ENCODE measurements at regions not wholly inside any gene's neighbourhood (a gene's known extent, or its start where the extent isn't known, plus 50 kb on each side); places are given as distances from the start of the nearest gene placed in this dataset.
A peak's percentile ranks its signal among the peaks of the same experiment; 100 is the strongest.

DNA sequence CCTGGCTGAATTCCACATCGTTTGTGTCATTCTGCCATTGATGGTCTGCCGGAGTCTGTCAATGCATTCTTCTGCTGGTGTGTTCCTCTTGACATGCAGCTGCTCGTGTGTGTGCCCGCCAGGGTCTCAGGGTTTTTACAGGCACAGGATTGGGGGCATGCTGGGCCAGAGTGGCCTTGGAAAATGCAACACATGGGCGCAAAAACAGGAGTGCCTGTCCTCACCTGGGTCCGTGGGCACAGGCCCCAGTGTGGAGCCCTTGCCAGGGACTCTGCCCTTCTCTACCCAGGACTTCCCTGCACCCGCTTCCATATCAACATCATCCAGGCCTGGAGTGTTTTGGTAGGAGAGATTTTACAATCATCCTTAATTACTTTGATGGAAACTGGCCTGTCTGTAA lies 340.7 kb downstream of the KIF20B start:
- no peaks in the 10 kb centered on the region for H3K9me3 Mint-ChIP-seq
- H3K4me1 ChIP-seq (ENCODE audit: insufficient read depth, low read length) = no peaks in the 10 kb centered on the region
- no peaks in the 10 kb centered on the region for H3K27me3 Mint-ChIP-seq
- H3K4me3 ChIP-seq (ENCODE audit: low read length) = no peak overlapping the region
- ATAC-seq (ENCODE audit: poor library complexity) (no peak), DNase-seq (no peak)
- no peaks in the 10 kb centered on the region for H3K36me3 Mint-ChIP-seq (ENCODE audit: low read depth)
- H3K4me3 Mint-ChIP-seq = no peak overlapping the region
- ChIA-PET POLR2A (no interaction called here), CTCF (no interaction called here)
- no peaks in the 10 kb centered on the region for H3K27me3 ChIP-seq (ENCODE audit: control insufficient read depth in 1 of 2, insufficient read depth in 2 of 2, low read length in 2 of 2)
- no peak overlapping the region for H3K27ac Mint-ChIP-seq
- intact Hi-C loops (cut with DNase I, micrococcal nuclease) = no loop called here
- H3K36me3 ChIP-seq (ENCODE audit: insufficient read depth, low read length) = no peaks in the 10 kb centered on the region
- peaks cover 0 to 3% of the 10 kb centered on the region in 2 experiments for H3K9me3 ChIP-seq (ENCODE audit: control insufficient read depth in 1 of 2, insufficient read depth in 1 of 2, low read length in 2 of 2)
- TF ChIP-seq CTCF (IDR thresholded peaks at IDR 0.05) = no peak
- H3K4me1 Mint-ChIP-seq (ENCODE audit: low read depth) = no peaks in the 10 kb centered on the region
- no peak overlapping the region for H3K27ac ChIP-seq (ENCODE audit: low read depth in 1 of 2, low read length in 2 of 2)

DNA sequence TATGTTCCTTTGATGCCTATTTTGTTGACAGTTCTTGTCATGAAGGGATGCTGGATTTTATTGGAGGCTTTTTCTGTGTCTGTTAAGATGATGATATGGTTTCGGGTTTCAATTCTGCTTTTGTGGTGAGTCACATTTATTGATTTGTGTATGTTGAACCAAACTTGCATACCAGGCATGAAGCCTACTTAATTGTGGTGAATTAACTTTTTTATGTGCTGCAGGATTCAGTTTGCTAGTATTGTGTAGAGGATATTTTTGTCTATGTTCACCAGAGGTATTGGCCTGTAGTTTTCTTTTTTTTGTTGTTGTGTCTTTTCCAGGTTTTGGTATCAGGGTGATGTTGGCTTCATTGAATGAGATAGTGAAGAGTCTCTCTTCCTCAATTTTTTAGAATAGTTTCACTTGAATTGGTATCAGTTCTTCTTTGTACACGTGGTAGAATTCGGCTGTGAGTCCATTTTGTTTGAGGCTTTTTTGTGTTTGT lies 345.9 kb downstream of the KIF20B start:
- no peaks in the 10 kb centered on the region for H3K9me3 Mint-ChIP-seq
- peaks cover 0 to 5% of the 10 kb centered on the region in 2 experiments for H3K9me3 ChIP-seq (ENCODE audit: control insufficient read depth in 1 of 2, insufficient read depth in 1 of 2, low read length in 2 of 2)
- no peaks in the 10 kb centered on the region for H3K36me3 ChIP-seq (ENCODE audit: insufficient read depth, low read length)
- no peak overlapping the region for H3K27ac ChIP-seq (ENCODE audit: low read depth in 1 of 2, low read length in 2 of 2)
- POLR2A ChIA-PET = no interaction called here
- TF ChIP-seq CTCF (IDR thresholded peaks at IDR 0.05) = no peak
- no peak overlapping the region for H3K4me3 Mint-ChIP-seq
- ATAC-seq (ENCODE audit: poor library complexity) (no peak), DNase-seq (peak in 1 of 14 experiments; percentile 5)
- no peaks in the 10 kb centered on the region for H3K27me3 Mint-ChIP-seq
- no peaks in the 10 kb centered on the region for H3K27me3 ChIP-seq (ENCODE audit: control insufficient read depth in 1 of 2, insufficient read depth in 2 of 2, low read length in 2 of 2)
- H3K4me1 ChIP-seq (ENCODE audit: insufficient read depth, low read length) = no peaks in the 10 kb centered on the region
- no peaks in the 10 kb centered on the region for H3K4me1 Mint-ChIP-seq (ENCODE audit: low read depth)
- no peaks in the 10 kb centered on the region for H3K36me3 Mint-ChIP-seq (ENCODE audit: low read depth)
- H3K27ac Mint-ChIP-seq = no peak overlapping the region
- no peak overlapping the region for H3K4me3 ChIP-seq (ENCODE audit: low read length)
- CTCF ChIA-PET = no interaction called here
- intact Hi-C loops (cut with DNase I, micrococcal nuclease) = no loop called here

DNA sequence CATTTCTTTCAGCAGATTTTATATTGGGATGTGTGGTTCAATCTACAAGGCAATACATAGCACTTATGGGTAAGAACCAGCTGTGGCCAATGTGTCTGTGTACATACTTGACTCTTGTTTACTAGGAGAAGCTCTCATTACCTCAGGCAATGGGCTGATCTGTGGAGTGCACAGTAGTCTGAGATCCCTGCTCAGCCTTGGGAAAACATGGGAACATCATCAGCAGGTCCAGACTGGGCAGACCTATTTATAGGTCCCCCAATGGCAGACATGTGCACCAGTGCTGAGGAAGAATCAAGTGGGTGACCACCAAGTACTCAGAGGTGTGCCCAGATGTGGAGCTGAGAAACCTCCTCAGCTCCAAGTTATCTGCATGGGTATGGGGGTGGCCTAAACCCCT lies 349.7 kb downstream of the KIF20B start:
- Mint-ChIP-seq H3K4me1 (ENCODE audit: low read depth) (no peaks in the 10 kb centered on the region), H3K27ac (no peak overlapping the region), H3K4me3 (no peak overlapping the region), H3K27me3 (peaks cover 5% of the 10 kb centered on the region), H3K9me3 (no peaks in the 10 kb centered on the region), H3K36me3 (ENCODE audit: low read depth) (no peaks in the 10 kb centered on the region)
- Histone ChIP-seq H3K36me3 (ENCODE audit: insufficient read depth, low read length) (no peaks in the 10 kb centered on the region), H3K4me1 (ENCODE audit: insufficient read depth, low read length) (no peaks in the 10 kb centered on the region), H3K4me3 (ENCODE audit: low read length) (no peak overlapping the region), H3K9me3 (ENCODE audit: control insufficient read depth in 1 of 2, insufficient read depth in 1 of 2, low read length in 2 of 2) (peaks cover 0 to 5% of the 10 kb centered on the region in 2 experiments), H3K27me3 (ENCODE audit: control insufficient read depth in 1 of 2, insufficient read depth in 2 of 2, low read length in 2 of 2) (no peaks in the 10 kb centered on the region), H3K27ac (ENCODE audit: low read depth in 1 of 2, low read length in 2 of 2) (no peak overlapping the region)
- ATAC-seq (ENCODE audit: poor library complexity) = no peak
- no peak for TF ChIP-seq CTCF (IDR thresholded peaks at IDR 0.05)
- intact Hi-C loops (cut with DNase I, micrococcal nuclease) = no loop called here
- no peak for DNase-seq
- ChIA-PET POLR2A (no interaction called here), CTCF (no interaction called here)

Measured in CD4-positive, alpha-beta T cell (primary cell).